HCT116 (cell line): ENCODE measurements at regions not wholly inside any gene's neighbourhood (a gene's known extent, or its start where the extent isn't known, plus 50 kb on each side); places are given as distances from the start of the nearest gene placed in this dataset.

ENCODE experiments used
- ATAC-seq: fragments of 200-7000 bp; cut with Tn5 transposase; 2 replicates; pipeline ENCODE4 v1.9.1; 2020; ENCODE audit warnings: mild to moderate bottlenecking, moderate library complexity
- BruUV-seq: library from RNA; stranded (reverse); fragments of 400-500 nt; replicated peaks from 2 replicates; lab custom pipeline; 2021; lab: Mats Ljungman, UMichigan
- CTCF ChIA-PET: fragments of 300-600 bp; sonication (Branson Sonifier 250); formaldehyde crosslinking; loops from one replicate; lab custom pipeline; 2021; ENCODE audit warnings: antibody characterized with exemption; lab: Charles Lee
- POLR2A ChIA-PET: fragments of 300-600, 350-600 bp; sonication (Branson Sonifier 250); formaldehyde crosslinking; loops from one replicate; lab custom pipeline; 2021; ENCODE audit warnings: antibody characterized with exemption; lab: Charles Lee
- RAD21 ChIA-PET, 2 experiments: fragments of 300-600 bp; sonication (Branson Sonifier 250); formaldehyde crosslinking; loops; one replicate each; lab custom pipeline; 2023; ENCODE audit warnings: low total read pairs in 2 of 2; ENCODE audit not compliant: uncharacterized antibody in 2 of 2, unreplicated experiment in 2 of 2, low non-redundant PET in 1 of 2; lab: Charles Lee
- DNase-seq: peaks from one replicate; pipeline ENCODE4 v3.0.0-alpha.2; 2010; ENCODE audit warnings: low read depth, low spot score
- H2AFZ ChIP-seq: fragments of 200-600 bp; shearing (Covaris generic), sonication (generic); 2 replicates; pipeline ENCODE4 v1.6.1; 2017; ENCODE audit warnings: low read depth, mixed run types, mixed read lengths, antibody characterized with exemption, low read length; ENCODE audit not compliant: poor library complexity, severe bottlenecking
- H3K27ac ChIP-seq: 2 replicates; pipeline ENCODE4 v1.5.1; 2012; ENCODE audit warnings: low read depth, low read length
- H3K27me3 ChIP-seq: fragments of 200-600 bp; sonication (generic); 2 replicates; pipeline ENCODE4 v1.6.1; 2016; ENCODE audit warnings: mixed run types, low read length, mixed read lengths; ENCODE audit not compliant: insufficient read depth
- H3K36me3 ChIP-seq, 2 experiments: fragments of 200-500 bp in 1 of 2; fragments of 200-600 bp in 1 of 2; sonication (Bioruptor generic) in 1 of 2; sonication (generic) in 1 of 2; 2 replicates each; pipeline versions ENCODE4 v1.5.1 to v1.6.1; 2014 to 2016; ENCODE audit warnings: low read length in 2 of 2, inconsistent platforms in 1 of 2, mixed read lengths in 1 of 2, mixed run types in 1 of 2; ENCODE audit not compliant: insufficient read depth in 2 of 2, control insufficient read depth in 1 of 2
- H3K4me1 ChIP-seq, 2 experiments: fragments of 200-600 bp in 1 of 2; sonication (generic) in 1 of 2; 2 replicates each; pipeline versions ENCODE4 v1.5.1 to v1.6.1; 2012 to 2017; ENCODE audit warnings: low read length in 2 of 2, inconsistent platforms in 1 of 2, mild to moderate bottlenecking in 1 of 2, mixed read lengths in 1 of 2, mixed run types in 1 of 2, moderate library complexity in 1 of 2; ENCODE audit not compliant: insufficient read depth in 2 of 2, control insufficient read depth in 1 of 2
- H3K4me2 ChIP-seq: fragments of 200-600 bp; sonication (generic); 2 replicates; pipeline ENCODE4 v1.6.1; 2017; ENCODE audit warnings: mixed run types, low read length, mixed read lengths
- H3K4me3 ChIP-seq, 2 experiments: fragments of 200-600 bp in 1 of 2; sonication (generic) in 1 of 2; replicated peaks in 1 of 2; 2 replicates each; pipeline ENCODE4 v1.5.1; 2011 to 2016; ENCODE audit warnings: low read length in 2 of 2, control low read depth in 1 of 2, low read depth in 1 of 2, mild to moderate bottlenecking in 1 of 2, mixed read lengths in 1 of 2, mixed run types in 1 of 2
- H3K79me2 ChIP-seq: fragments of 200-600 bp; sonication (generic); 2 replicates; pipeline ENCODE4 v1.6.1; 2017; ENCODE audit warnings: mild to moderate bottlenecking, mixed run types, low read length, moderate library complexity, mixed read lengths; ENCODE audit not compliant: insufficient read depth
- H3K9ac ChIP-seq: fragments of 200-600 bp; sonication (generic); 2 replicates; pipeline ENCODE4 v1.6.1; 2016; ENCODE audit warnings: low read length, mixed read lengths
- H3K9me2 ChIP-seq: fragments of 200-600 bp; sonication (generic), shearing (Covaris generic); 2 replicates; pipeline ENCODE4 v1.6.1; 2017; ENCODE audit warnings: mixed run types, mild to moderate bottlenecking, moderate library complexity; ENCODE audit not compliant: insufficient read depth
- H3K9me3 ChIP-seq, 2 experiments: fragments of 200-500 bp in 1 of 2; fragments of 200-600 bp in 1 of 2; sonication (Bioruptor generic) in 1 of 2; sonication (generic) in 1 of 2; 2 replicates each; pipeline ENCODE4 v1.6.1; 2014 to 2017; ENCODE audit warnings: low read length in 2 of 2, mixed read lengths in 2 of 2, inconsistent platforms in 1 of 2, low read depth in 1 of 2, mild to moderate bottlenecking in 1 of 2, mixed run types in 1 of 2, moderate library complexity in 1 of 2; ENCODE audit not compliant: control insufficient read depth in 1 of 2, insufficient read depth in 1 of 2
- H4K20me1 ChIP-seq: fragments of 200-600 bp; sonication (generic), shearing (Covaris generic); 2 replicates; pipeline ENCODE4 v1.6.1; 2017; ENCODE audit warnings: mixed run types, mild to moderate bottlenecking, moderate library complexity; ENCODE audit not compliant: insufficient read depth
- ATF3 ChIP-seq: IDR thresholded peaks from 2 replicates; pipeline ENCODE4 v1.6.1; 2012
- CBX3 ChIP-seq: IDR thresholded peaks from 2 replicates; pipeline ENCODE4 v1.6.1; 2012; ENCODE audit warnings: low read depth
- CEBPB ChIP-seq: IDR thresholded peaks from 2 replicates; pipeline ENCODE4 v1.6.1; 2012; ENCODE audit warnings: low read depth
- CTCF ChIP-seq, 3 experiments: fragments of 200-600 bp in 1 of 3; sonication (generic) in 1 of 3; IDR thresholded peaks in 2 of 3; conservative IDR thresholded peaks in 1 of 3; 2 replicates each; pipeline ENCODE4 v1.5.1; 2012 to 2017; ENCODE audit warnings: low read depth in 2 of 3, low read length in 2 of 3, antibody characterized with exemption in 1 of 3, borderline replicate concordance in 1 of 3, control low read depth in 1 of 3, mild to moderate bottlenecking in 1 of 3, mixed read lengths in 1 of 3, mixed run types in 1 of 3, moderate library complexity in 1 of 3; ENCODE audit not compliant: insufficient read depth in 1 of 3
- EGR1 ChIP-seq: IDR thresholded peaks from 2 replicates; pipeline ENCODE4 v1.6.1; 2012; ENCODE audit warnings: low read depth
- ELF1 ChIP-seq: IDR thresholded peaks from 2 replicates; pipeline ENCODE4 v1.6.1; 2012; ENCODE audit warnings: low read depth, borderline replicate concordance
- EZH2 ChIP-seq: fragments of 200-600 bp; sonication (generic); IDR thresholded peaks from 2 replicates; pipeline ENCODE4 v1.6.1; 2017; ENCODE audit warnings: antibody characterized with exemption, mixed run types
- EZH2phosphoT487 ChIP-seq: fragments of 200-600 bp; IDR thresholded peaks from 2 replicates; pipeline ENCODE4 v1.6.1; 2018; ENCODE audit warnings: antibody characterized with exemption, borderline replicate concordance
- FOSL1 ChIP-seq: IDR thresholded peaks from 2 replicates; pipeline ENCODE4 v1.6.1; 2012; ENCODE audit warnings: low read depth
- JUND ChIP-seq: IDR thresholded peaks from 2 replicates; pipeline ENCODE4 v1.6.1; 2012
- MAX ChIP-seq: IDR thresholded peaks from 2 replicates; pipeline ENCODE4 v1.6.1; 2012
- POLR2A ChIP-seq: IDR thresholded peaks from 2 replicates; pipeline ENCODE4 v1.7.0; 2011; ENCODE audit warnings: borderline replicate concordance; ENCODE audit not compliant: insufficient read depth, insufficient read length; ENCODE audit errors: extremely low read depth
- POLR2AphosphoS5 ChIP-seq: IDR thresholded peaks from 2 replicates; pipeline ENCODE4 v1.6.1; 2011; ENCODE audit warnings: mild to moderate bottlenecking, low read depth, low read length, moderate library complexity
- RAD21 ChIP-seq: IDR thresholded peaks from 2 replicates; pipeline ENCODE4 v1.6.1; 2012; ENCODE audit warnings: low read depth, mild to moderate bottlenecking
- SIN3A ChIP-seq: IDR thresholded peaks from 2 replicates; pipeline ENCODE4 v1.6.1; 2012; ENCODE audit warnings: low read depth
- SP1 ChIP-seq: IDR thresholded peaks from 2 replicates; pipeline ENCODE4 v1.6.1; 2012; ENCODE audit warnings: low read depth
- TCF7L2 ChIP-seq: IDR thresholded peaks from 2 replicates; pipeline ENCODE4 v1.7.0; 2011; ENCODE audit warnings: borderline replicate concordance, inconsistent platforms; ENCODE audit not compliant: insufficient read depth, insufficient read length; ENCODE audit errors: extremely low read depth
- ZBTB33 ChIP-seq: IDR thresholded peaks from 2 replicates; pipeline ENCODE4 v1.6.1; 2011; ENCODE audit warnings: mild to moderate bottlenecking, low read length, moderate library complexity; ENCODE audit not compliant: insufficient replicate concordance; ENCODE audit errors: extremely low read depth
- ZNF274 ChIP-seq: fragments of 200-500 bp; sonication (Bioruptor generic); IDR thresholded peaks from 2 replicates; pipeline ENCODE4 v1.6.1; 2014; ENCODE audit warnings: mild to moderate bottlenecking, low read depth, low read length, inconsistent platforms
- intact Hi-C: fragments of 100-400 bp; cut with micrococcal nuclease; formaldehyde crosslinking; loops from 2 replicates; pipeline ENCODE4 v1.10.0; 2022

- Histone ChIP-seq H3K9ac (no peak overlapping the region), H3K27ac (no peak overlapping the region)
- RAD21 ChIA-PET, result no interaction called here
- intact Hi-C loops, result no loop called here
- TF ChIP-seq SP1 (no peak), TCF7L2 (no peak), JUND (no peak), ATF3 (no peak), ZNF274 (no peak), SIN3A (no peak), FOSL1 (no peak), ZBTB33 (no peak), CBX3 (no peak), POLR2AphosphoS5 (no peak), EGR1 (no peak), CTCF (IDR thresholded peaks at IDR 0.05 in 2 of 3, conservative IDR thresholded peaks at IDR 0.05 in 1 of 3; ENCODE audit: borderline replicate concordance in 1 of 3, insufficient read depth in 1 of 3, low read depth in 2 of 3, low read length in 2 of 3) (no peak), CEBPB (no peak), POLR2A (no peak), EZH2phosphoT487 (no peak), ELF1 (no peak), MAX (no peak), EZH2 (no peak), RAD21 (no peak)
- TF ChIP-seq, all 23 proteins: peak for 0
- DNase-seq (no peak), ATAC-seq (no peak)
- no peak overlapping the region for H3K4me2 ChIP-seq
- H4K20me1 ChIP-seq, result no peaks in the 10 kb centered on the region
- H3K36me3 ChIP-seq, result no peaks in the 10 kb centered on the region
- no peaks in the 10 kb centered on the region for H3K9me3 ChIP-seq
- H2AFZ ChIP-seq, result no peak overlapping the region
- BruUV-seq, result no TSS peak
- H3K4me3 ChIP-seq, result no peak overlapping the region
- no peaks in the 10 kb centered on the region for H3K27me3 ChIP-seq
- H3K4me1 ChIP-seq, result no peaks in the 10 kb centered on the region
- H3K9me2 ChIP-seq, result no peaks in the 10 kb centered on the region
- H3K79me2 ChIP-seq, result no peaks in the 10 kb centered on the region
- CTCF ChIA-PET, result no interaction called here
- POLR2A ChIA-PET, result no interaction called here
Measured at GRCh38 chr3:30448450-30449289, 157.7 kb upstream of the TGFBR2 start.
